CD4-positive, alpha-beta T cell (primary cell): ENCODE measurements at regions not wholly inside any gene's neighbourhood (a gene's known extent, or its start where the extent isn't known, plus 50 kb on each side); places are given as distances from the start of the nearest gene placed in this dataset.

Experiments
- ATAC-seq: fragments of 200-7000 bp; cut with Tn5 transposase; one replicate; pipeline ENCODE4 v1.10.0; 2022; ENCODE audit warnings: mild to moderate bottlenecking; ENCODE audit not compliant: poor library complexity
- CTCF ChIA-PET: fragments of 350-600 bp; sonication (Branson Sonifier 250); formaldehyde crosslinking; loops from one replicate; lab custom pipeline; 2021; ENCODE audit warnings: antibody characterized with exemption, inconsistent platforms; lab: Charles Lee
- POLR2A ChIA-PET: fragments of 350-600 bp; sonication (Branson Sonifier 250); formaldehyde crosslinking; loops from one replicate; lab custom pipeline; 2021; ENCODE audit warnings: antibody characterized with exemption, inconsistent platforms; lab: Charles Lee
- DNase-seq, 14 experiments: peaks; one replicate each; pipeline ENCODE4 v3.0.0-alpha.2; 2013 to 2020; ENCODE audit warnings: mixed read lengths in 2 of 14
- H3K27ac ChIP-seq, 2 donors: one replicate each; pipeline versions ENCODE4 v1.5.1 to v1.7.0; 2013; ENCODE audit warnings: low read length in 2 of 2, low read depth in 1 of 2, mild to moderate bottlenecking in 1 of 2
- H3K27me3 ChIP-seq, 2 experiments: 1 replicate in 1 of 2; 2 replicates in 1 of 2; pipeline versions ENCODE4 v1.6.1 to v1.7.0; 2013; ENCODE audit warnings: low read length in 2 of 2, control low read depth in 1 of 2, mild to moderate bottlenecking in 1 of 2, moderate library complexity in 1 of 2; ENCODE audit not compliant: insufficient read depth in 2 of 2, control insufficient read depth in 1 of 2
- H3K36me3 ChIP-seq: one replicate; pipeline ENCODE4 v1.6.1; 2013; ENCODE audit warnings: low read length, control low read depth; ENCODE audit not compliant: insufficient read depth
- H3K4me1 ChIP-seq: one replicate; pipeline ENCODE4 v1.6.1; 2013; ENCODE audit warnings: low read length, control low read depth; ENCODE audit not compliant: insufficient read depth
- H3K4me3 ChIP-seq: one replicate; pipeline ENCODE4 v1.5.1; 2013; ENCODE audit warnings: mild to moderate bottlenecking, low read length, moderate library complexity
- H3K9me3 ChIP-seq, 2 experiments: 1 replicate in 1 of 2; 2 replicates in 1 of 2; pipeline versions ENCODE4 v1.6.1 to v1.7.0; 2013; ENCODE audit warnings: low read length in 2 of 2, mild to moderate bottlenecking in 2 of 2, control low read depth in 1 of 2, moderate library complexity in 1 of 2; ENCODE audit not compliant: control insufficient read depth in 1 of 2, insufficient read depth in 1 of 2
- H3K27ac Mint-ChIP-seq: one replicate; pipeline ENCODE4 v1.8.0; 2020; ENCODE audit warnings: mixed read lengths
- H3K27me3 Mint-ChIP-seq: one replicate; pipeline ENCODE4 v1.8.0; 2021; ENCODE audit warnings: mixed read lengths
- H3K36me3 Mint-ChIP-seq: one replicate; pipeline ENCODE4 v1.8.0; 2021; ENCODE audit warnings: low read depth, mixed read lengths
- H3K4me1 Mint-ChIP-seq: one replicate; pipeline ENCODE4 v1.8.0; 2021; ENCODE audit warnings: low read depth, mixed read lengths
- H3K4me3 Mint-ChIP-seq: one replicate; pipeline ENCODE4 v1.8.0; 2020; ENCODE audit warnings: mild to moderate bottlenecking, mixed read lengths
- H3K9me3 Mint-ChIP-seq: one replicate; pipeline ENCODE4 v1.8.0; 2020; ENCODE audit warnings: mixed read lengths
- intact Hi-C, 2 experiments: fragments of 100-400 bp; cut with DNase I in 1 of 2; cut with micrococcal nuclease in 1 of 2; formaldehyde crosslinking; loops; one replicate each; pipeline versions ENCODE4 v1.15.1 to v1.9.0; 2023 to 2025; cut with DNase I, micrococcal nuclease
- TF ChIP-seq, protein P1 (sequence below): fragments of 200-600 bp; IDR thresholded peaks from one replicate; pipeline ENCODE4 v1.8.0; 2022; ENCODE audit warnings: antibody characterized with exemption, mild to moderate bottlenecking

DNA sequence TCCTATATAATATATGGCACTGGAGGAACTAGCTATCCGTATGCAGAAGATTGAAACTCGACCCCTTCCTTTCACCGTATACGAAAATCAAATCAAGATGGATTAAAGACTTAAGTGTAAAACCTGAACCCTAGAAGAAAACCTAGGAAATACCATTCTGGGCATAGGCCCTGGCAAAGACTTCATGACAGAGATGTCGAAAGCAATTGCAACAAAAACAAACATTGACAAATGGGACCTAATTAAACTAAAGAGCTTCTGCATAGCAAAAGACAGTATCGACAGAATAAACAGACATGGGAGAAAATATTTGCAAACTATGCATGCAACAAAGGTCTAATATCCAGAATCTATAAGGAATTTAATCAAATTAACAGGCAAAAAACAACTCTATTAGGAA is 61.4 kb upstream of the HDAC9 start:
- Mint-ChIP-seq H3K27ac (no peak overlapping the region), H3K9me3 (no peaks in the 10 kb centered on the region), H3K27me3 (no peaks in the 10 kb centered on the region), H3K4me3 (no peak overlapping the region), H3K36me3 (no peaks in the 10 kb centered on the region), H3K4me1 (no peaks in the 10 kb centered on the region)
- Histone ChIP-seq H3K9me3 (peaks cover 0 to 5% of the 10 kb centered on the region in 2 experiments), H3K27ac (no peak overlapping the region), H3K36me3 (no peaks in the 10 kb centered on the region), H3K27me3 (no peaks in the 10 kb centered on the region), H3K4me1 (no peaks in the 10 kb centered on the region), H3K4me3 (no peak overlapping the region)
- ChIA-PET POLR2A (no interaction called here), CTCF (no interaction called here)
- DNase-seq (no peak), ATAC-seq (no peak)
- intact Hi-C loops: no loop called here
- TF ChIP-seq, protein P1, sequence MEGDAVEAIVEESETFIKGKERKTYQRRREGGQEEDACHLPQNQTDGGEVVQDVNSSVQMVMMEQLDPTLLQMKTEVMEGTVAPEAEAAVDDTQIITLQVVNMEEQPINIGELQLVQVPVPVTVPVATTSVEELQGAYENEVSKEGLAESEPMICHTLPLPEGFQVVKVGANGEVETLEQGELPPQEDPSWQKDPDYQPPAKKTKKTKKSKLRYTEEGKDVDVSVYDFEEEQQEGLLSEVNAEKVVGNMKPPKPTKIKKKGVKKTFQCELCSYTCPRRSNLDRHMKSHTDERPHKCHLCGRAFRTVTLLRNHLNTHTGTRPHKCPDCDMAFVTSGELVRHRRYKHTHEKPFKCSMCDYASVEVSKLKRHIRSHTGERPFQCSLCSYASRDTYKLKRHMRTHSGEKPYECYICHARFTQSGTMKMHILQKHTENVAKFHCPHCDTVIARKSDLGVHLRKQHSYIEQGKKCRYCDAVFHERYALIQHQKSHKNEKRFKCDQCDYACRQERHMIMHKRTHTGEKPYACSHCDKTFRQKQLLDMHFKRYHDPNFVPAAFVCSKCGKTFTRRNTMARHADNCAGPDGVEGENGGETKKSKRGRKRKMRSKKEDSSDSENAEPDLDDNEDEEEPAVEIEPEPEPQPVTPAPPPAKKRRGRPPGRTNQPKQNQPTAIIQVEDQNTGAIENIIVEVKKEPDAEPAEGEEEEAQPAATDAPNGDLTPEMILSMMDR: no peak

DNA sequence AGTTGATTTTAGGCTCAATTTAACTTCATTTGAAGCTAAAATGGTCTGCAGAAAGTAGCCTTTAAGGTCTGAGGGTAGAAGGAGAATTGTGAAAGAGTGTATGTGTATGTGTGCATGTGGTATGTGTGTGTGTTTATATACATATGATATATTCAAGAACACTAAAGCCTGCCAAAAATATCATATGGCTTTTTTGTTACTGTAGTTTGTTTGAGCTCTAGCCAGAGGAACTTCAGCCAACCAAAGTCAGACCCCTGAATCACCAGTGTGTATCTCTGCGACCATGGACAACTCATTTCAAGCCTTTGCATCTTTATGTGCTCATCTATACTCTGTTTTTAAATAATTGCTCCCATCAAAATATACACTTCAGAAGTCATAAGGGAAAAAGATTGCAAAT is 58.4 kb upstream of the HDAC9 start:
- intact Hi-C loops: no loop called here

DNA sequence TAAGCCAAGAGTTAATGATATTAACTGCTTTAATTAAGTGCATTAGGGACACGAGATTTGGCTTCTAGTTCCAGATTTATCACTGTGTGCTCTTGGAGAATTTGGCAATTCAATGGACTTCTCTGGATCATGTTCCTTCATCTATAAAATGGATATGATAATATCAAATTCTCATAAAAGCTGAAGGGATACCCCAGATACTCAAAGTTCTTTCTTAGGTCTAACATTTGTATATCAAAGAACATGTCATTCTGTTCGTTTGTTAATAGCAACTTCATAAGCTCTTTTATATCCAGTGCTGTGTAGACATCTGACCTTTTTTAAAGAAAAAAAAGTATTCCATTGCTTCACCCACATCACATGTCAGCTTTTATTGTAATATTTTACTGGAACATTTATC is 54.6 kb upstream of the HDAC9 start:
- Histone ChIP-seq H3K4me1 (no peaks in the 10 kb centered on the region), H3K9me3 (peaks cover 0 to 3% of the 10 kb centered on the region in 2 experiments), H3K4me3 (no peak overlapping the region), H3K27me3 (no peaks in the 10 kb centered on the region), H3K36me3 (no peaks in the 10 kb centered on the region), H3K27ac (no peak overlapping the region)
- TF ChIP-seq, protein P1: no peak
- ATAC-seq (no peak), DNase-seq (no peak)
- Mint-ChIP-seq H3K27ac (no peak overlapping the region), H3K4me1 (no peaks in the 10 kb centered on the region), H3K4me3 (no peak overlapping the region), H3K36me3 (no peaks in the 10 kb centered on the region), H3K9me3 (no peaks in the 10 kb centered on the region), H3K27me3 (no peaks in the 10 kb centered on the region)
- ChIA-PET CTCF (no interaction called here), POLR2A (no interaction called here)
- intact Hi-C loops: no loop called here

More for the DNA sequence above, 58.4 kb upstream of the HDAC9 start:
- POLR2A ChIA-PET: no interaction called here
- CTCF ChIA-PET: no interaction called here
- no peak overlapping the region for H3K4me3 Mint-ChIP-seq
- no peaks in the 10 kb centered on the region for H3K36me3 Mint-ChIP-seq
- no peaks in the 10 kb centered on the region for H3K4me1 Mint-ChIP-seq
- TF ChIP-seq, protein P1: no peak
- H3K9me3 Mint-ChIP-seq: no peaks in the 10 kb centered on the region
- no peaks in the 10 kb centered on the region for H3K4me1 ChIP-seq
- H3K27ac Mint-ChIP-seq: no peak overlapping the region
- no peaks in the 10 kb centered on the region for H3K27me3 Mint-ChIP-seq
- no peaks in the 10 kb centered on the region for H3K36me3 ChIP-seq
- H3K4me3 ChIP-seq: no peak overlapping the region
- DNase-seq: no peak
- H3K9me3 ChIP-seq: peaks cover 0 to 8% of the 10 kb centered on the region in 2 experiments
- H3K27me3 ChIP-seq: no peaks in the 10 kb centered on the region
- ATAC-seq: no peak
- no peak overlapping the region for H3K27ac ChIP-seq
